Sigmoid colon (tissue), 4 donors: ENCODE measurements at regions not wholly inside any gene's neighbourhood (a gene's known extent, or its start where the extent isn't known, plus 50 kb on each side); places are given as distances from the start of the nearest gene placed in this dataset.
A peak's percentile ranks its signal among the peaks of the same experiment; 100 is the strongest.

Experiments used
- CTCF ChIP-seq, 4 experiments: fragments of 450-650 bp in 3 of 4; fragments of 200-600 bp in 1 of 4; IDR thresholded peaks; one replicate each; pipeline ENCODE4 v1.5.1; 2016 to 2019; ENCODE audit warnings: antibody characterized with exemption in 4 of 4, mild to moderate bottlenecking in 3 of 4, moderate library complexity in 2 of 4
- EP300 ChIP-seq, 4 donors: sonication (generic); formaldehyde crosslinking; IDR thresholded peaks; one replicate each; pipeline ENCODE4 v1.6.1; 2017; ENCODE audit warnings: antibody characterized with exemption in 4 of 4
- POLR2A ChIP-seq, 2 donors: fragments of 450-650 bp; IDR thresholded peaks; one replicate each; pipeline ENCODE4 v1.6.1; 2016; ENCODE audit warnings: antibody characterized with exemption in 2 of 2, mild to moderate bottlenecking in 2 of 2, moderate library complexity in 2 of 2

- TF ChIP-seq CTCF (IDR thresholded peaks at IDR 0.05) (no peak), POLR2A (IDR thresholded peaks at IDR 0.05) (no peak), EP300 (IDR thresholded peaks at IDR 0.05) (peak in 3 of 4 donors; percentile 55 to 72 (median 57))
Measured at GRCh38 chr3:148023994-148024393, 614.8 kb downstream of the ZIC1 start.
